PFSK-1 (cell line): ENCODE measurements at regions not wholly inside any gene's neighbourhood (a gene's known extent, or its start where the extent isn't known, plus 50 kb on each side); places are given as distances from the start of the nearest gene placed in this dataset.
A peak's percentile ranks its signal among the peaks of the same experiment; 100 is the strongest.

ENCODE experiments used
- FOXP2 ChIP-seq: optimal IDR thresholded peaks from 2 replicates; pipeline ENCODE3; 2011; ENCODE audit warnings: borderline replicate concordance, control low read depth, inconsistent platforms; ENCODE audit not compliant: insufficient read depth; ENCODE audit errors: extremely low read length, extremely low read depth
- POLR2AphosphoS5 ChIP-seq: IDR thresholded peaks from 2 replicates; pipeline ENCODE4 v1.6.1; 2012; ENCODE audit warnings: low read depth, mild to moderate bottlenecking, control low read depth, low read length, moderate library complexity
- REST ChIP-seq, 2 experiments: IDR thresholded peaks; 2 replicates each; pipeline versions ENCODE4 v1.6.1 to v1.8.0; 2011 to 2012; ENCODE audit warnings: low read depth in 2 of 2, low read length in 2 of 2, control low read depth in 1 of 2, inconsistent platforms in 1 of 2, mild to moderate bottlenecking in 1 of 2, moderate library complexity in 1 of 2; ENCODE audit not compliant: insufficient read depth in 1 of 2
- SIN3A ChIP-seq: IDR thresholded peaks from 2 replicates; pipeline ENCODE4 v1.6.1; 2012; ENCODE audit warnings: mild to moderate bottlenecking, low read length, moderate library complexity, borderline replicate concordance; ENCODE audit not compliant: insufficient read depth
- TAF1 ChIP-seq: IDR thresholded peaks from 2 replicates; pipeline ENCODE4 v1.6.1; 2012; ENCODE audit warnings: low read length, control low read depth, borderline replicate concordance; ENCODE audit not compliant: insufficient read depth

- peak; percentile 22 to 82; a peak in 2 of 4 replicates for TF ChIP-seq REST (IDR thresholded peaks at IDR 0.05; ENCODE audit: insufficient read depth in 1 of 2, low read depth in 2 of 2, low read length in 2 of 2)
- no peak for TF ChIP-seq POLR2AphosphoS5
Observed at GRCh38 chr11:38553148-38553547, 1955.1 kb upstream of the RAG2 start.

GRCh38 chr11:38547462-38547861, 1949.4 kb upstream of the RAG2 start:
- TF ChIP-seq REST (IDR thresholded peaks at IDR 0.05; ENCODE audit: insufficient read depth in 1 of 2, low read depth in 2 of 2, low read length in 2 of 2) (no peak), TAF1 (no peak), POLR2AphosphoS5 (no peak), SIN3A (no peak), FOXP2 (no peak)

- TF ChIP-seq SIN3A (no peak), POLR2AphosphoS5 (no peak), REST (IDR thresholded peaks at IDR 0.05; ENCODE audit: insufficient read depth in 1 of 2, low read depth in 2 of 2, low read length in 2 of 2) (no peak), TAF1 (no peak), FOXP2 (no peak)
Observed at GRCh38 chr11:38543986-38544385, 1946.0 kb upstream of the RAG2 start.

- no peak for TF ChIP-seq TAF1
- no peak for TF ChIP-seq REST (IDR thresholded peaks at IDR 0.05; ENCODE audit: insufficient read depth in 1 of 2, low read depth in 2 of 2, low read length in 2 of 2)
- no peak for TF ChIP-seq FOXP2
- no peak for TF ChIP-seq SIN3A
- TF ChIP-seq POLR2AphosphoS5: no peak
Observed at GRCh38 chr11:38543311-38543710, 1945.3 kb upstream of the RAG2 start.
